ENCODE measurements at regions not wholly inside any gene's neighbourhood (a gene's known extent, or its start where the extent isn't known, plus 50 kb on each side); places are given as distances from the start of the nearest gene placed in this dataset.

DNA sequence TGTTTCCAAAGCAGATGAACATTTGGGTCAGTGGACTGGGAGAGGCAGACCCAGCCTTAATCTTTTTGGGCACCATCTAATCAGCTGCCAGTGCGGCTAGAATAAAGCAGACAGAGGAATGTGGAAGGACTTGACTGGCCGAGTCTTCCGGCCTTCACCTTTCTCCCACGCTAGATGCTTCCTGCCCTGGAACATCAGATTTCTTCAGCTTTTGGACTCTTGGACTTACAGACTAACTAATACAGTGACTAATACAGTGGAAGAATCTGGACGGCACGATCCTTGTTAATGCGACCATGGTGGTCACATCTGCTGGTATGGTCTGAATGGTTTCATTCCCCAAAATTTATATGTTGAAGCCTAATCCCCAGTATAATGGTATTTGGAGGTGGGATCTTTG is 122.6 kb upstream of the NXT1 start:
- Histone ChIP-seq H3K4me2 (ENCODE audit: control insufficient read depth, extremely low read depth, insufficient read depth, low read depth, low read length) (no peak overlapping the region), H3K4me1 (ENCODE audit: control insufficient read depth, extremely low read depth, insufficient read depth, low read length) (no peaks in the 10 kb centered on the region), H3K4me3 (ENCODE audit: control insufficient read depth in 2 of 3, extremely low read depth in 1 of 3, insufficient read depth in 2 of 3, low read depth in 1 of 3, low read length in 3 of 3) (no peak overlapping the region), H4K20me1 (ENCODE audit: control insufficient read depth, extremely low read depth, insufficient read depth, low read length) (no peaks in the 10 kb centered on the region), H3K79me2 (ENCODE audit: control insufficient read depth, insufficient read depth, low read length) (no peaks in the 10 kb centered on the region), H3K27ac (ENCODE audit: control insufficient read depth, insufficient read depth, low read length) (no peak overlapping the region), H3K27me3 (ENCODE audit: control insufficient read depth, extremely low read depth, insufficient read depth, low read length) (no peaks in the 10 kb centered on the region), H3K9me3 (ENCODE audit: control insufficient read depth, low read depth, low read length) (no peaks in the 10 kb centered on the region), H2AFZ (ENCODE audit: control insufficient read depth, low read length) (no peak overlapping the region), H3K36me3 (ENCODE audit: control insufficient read depth in 2 of 2, extremely low read depth in 1 of 2, insufficient read depth in 2 of 2, low read length in 2 of 2) (no peaks in the 10 kb centered on the region), H3K9ac (ENCODE audit: control insufficient read depth, extremely low read depth, insufficient read depth, low read length) (no peak overlapping the region), H3K9me1 (ENCODE audit: control insufficient read depth, extremely low read depth, insufficient read depth, low read length) (no peaks in the 10 kb centered on the region)
- dilution Hi-C loops (cut with MboI; ENCODE audit: extremely low pct_ligation_motif_present, low sequenced_read_pairs), result no loop called here
- FAIRE-seq, result no peak
- no peak for DNase-seq (ENCODE audit: low read depth, low spot score)
- TF ChIP-seq EZH2 (IDR thresholded peaks at IDR 0.05; ENCODE audit: low read length), result no peak
- no peak for TF ChIP-seq CTCF (optimal IDR thresholded peaks at IDR 0.05 in 1 of 3, IDR thresholded peaks at IDR 0.05 in 1 of 3, conservative IDR thresholded peaks at IDR 0.05 in 1 of 3; ENCODE audit: extremely low read depth in 1 of 3, insufficient read depth in 2 of 3, low read length in 3 of 3)

- TF ChIP-seq CTCF (optimal IDR thresholded peaks at IDR 0.05 in 1 of 3, IDR thresholded peaks at IDR 0.05 in 1 of 3, conservative IDR thresholded peaks at IDR 0.05 in 1 of 3; ENCODE audit: extremely low read depth in 1 of 3, insufficient read depth in 2 of 3, low read length in 3 of 3) (no peak), EZH2 (IDR thresholded peaks at IDR 0.05; ENCODE audit: low read length) (no peak)
- H3K9me1 ChIP-seq (ENCODE audit: control insufficient read depth, extremely low read depth, insufficient read depth, low read length), result no peaks in the 10 kb centered on the region
- DNase-seq (ENCODE audit: low read depth, low spot score), result no peak
- H3K9ac ChIP-seq (ENCODE audit: control insufficient read depth, extremely low read depth, insufficient read depth, low read length), result no peak overlapping the region
- no peak overlapping the region for H3K27ac ChIP-seq (ENCODE audit: control insufficient read depth, insufficient read depth, low read length)
- no peaks in the 10 kb centered on the region for H3K79me2 ChIP-seq (ENCODE audit: control insufficient read depth, insufficient read depth, low read length)
- no peaks in the 10 kb centered on the region for H4K20me1 ChIP-seq (ENCODE audit: control insufficient read depth, extremely low read depth, insufficient read depth, low read length)
- H3K9me3 ChIP-seq (ENCODE audit: control insufficient read depth, low read depth, low read length), result no peaks in the 10 kb centered on the region
- no peak for FAIRE-seq
- H3K4me2 ChIP-seq (ENCODE audit: control insufficient read depth, extremely low read depth, insufficient read depth, low read depth, low read length), result no peak overlapping the region
- dilution Hi-C loops (cut with MboI; ENCODE audit: extremely low pct_ligation_motif_present, low sequenced_read_pairs), result no loop called here
- H3K4me1 ChIP-seq (ENCODE audit: control insufficient read depth, extremely low read depth, insufficient read depth, low read length), result no peaks in the 10 kb centered on the region
- no peak overlapping the region for H2AFZ ChIP-seq (ENCODE audit: control insufficient read depth, low read length)
- H3K4me3 ChIP-seq (ENCODE audit: control insufficient read depth in 2 of 3, extremely low read depth in 1 of 3, insufficient read depth in 2 of 3, low read depth in 1 of 3, low read length in 3 of 3), result no peak overlapping the region
- no peaks in the 10 kb centered on the region for H3K27me3 ChIP-seq (ENCODE audit: control insufficient read depth, extremely low read depth, insufficient read depth, low read length)
- no peaks in the 10 kb centered on the region for H3K36me3 ChIP-seq (ENCODE audit: control insufficient read depth in 2 of 2, extremely low read depth in 1 of 2, insufficient read depth in 2 of 2, low read length in 2 of 2)
Observed at GRCh38 chr20:23227274-23227673, 123.3 kb upstream of the NXT1 start.

All from keratinocyte (primary cell).